Esophagus muscularis mucosa (tissue), 4 donors: ENCODE measurements at regions not wholly inside any gene's neighbourhood (a gene's known extent, or its start where the extent isn't known, plus 50 kb on each side); places are given as distances from the start of the nearest gene placed in this dataset.

Source experiments
- DNase-seq: peaks from one replicate; pipeline ENCODE4 v3.0.0-alpha.2; 2017; ENCODE audit errors: extremely low spot score
- H3K27ac ChIP-seq, 4 donors: fragments of 200-600 bp; sonication (generic); replicated peaks in 1 of 4; 1 replicate in 3 of 4; 2 replicates in 1 of 4; pipeline ENCODE4 v1.5.1; 2016 to 2019; ENCODE audit warnings: mild to moderate bottlenecking in 1 of 4
- H3K27me3 ChIP-seq, 4 donors: fragments of 200-600 bp; sonication (generic); one replicate each; pipeline versions ENCODE4 v1.5.1 to v1.6.0; 2016 to 2019
- H3K36me3 ChIP-seq, 4 donors: fragments of 200-600 bp; sonication (generic); one replicate each; pipeline ENCODE4 v1.5.1; 2016 to 2019
- H3K4me1 ChIP-seq, 4 donors: fragments of 200-600 bp; sonication (generic); one replicate each; pipeline ENCODE4 v1.5.1; 2016 to 2019
- H3K4me3 ChIP-seq, 4 donors: fragments of 200-600 bp; sonication (generic); 1 replicate in 2 of 4; 2 replicates in 2 of 4; pipeline ENCODE4 v1.5.1; 2016 to 2019; ENCODE audit warnings: mild to moderate bottlenecking in 4 of 4, moderate library complexity in 1 of 4
- H3K9me3 ChIP-seq, 4 donors: fragments of 200-600 bp; sonication (generic); 1 replicate in 3 of 4; 2 replicates in 1 of 4; pipeline ENCODE4 v1.5.1; 2016 to 2019
- CTCF ChIP-seq, 3 experiments: fragments of 200-600 bp in 2 of 3; fragments of 450-650 bp in 1 of 3; sonication (generic) in 2 of 3; IDR thresholded peaks; one replicate each; pipeline ENCODE4 v1.5.1; 2017 to 2019; ENCODE audit warnings: antibody characterized with exemption in 3 of 3, mild to moderate bottlenecking in 2 of 3, moderate library complexity in 1 of 3
- EP300 ChIP-seq: sonication (generic); formaldehyde crosslinking; IDR thresholded peaks from one replicate; pipeline ENCODE4 v1.6.1; 2017; ENCODE audit warnings: antibody characterized with exemption
- POLR2A ChIP-seq: fragments of 450-650 bp; IDR thresholded peaks from one replicate; pipeline ENCODE4 v1.6.1; 2017; ENCODE audit warnings: antibody characterized with exemption, moderate library complexity, mild to moderate bottlenecking, low read depth
- POLR2AphosphoS5 ChIP-seq, 2 donors: sonication (generic); formaldehyde crosslinking; IDR thresholded peaks; one replicate each; pipeline ENCODE4 v1.6.1; 2017; ENCODE audit warnings: antibody characterized with exemption in 2 of 2
- WGBS: methylation state at CpG from one replicate; pipeline ENCODE4 v1.1.5; 2018; 5-methylcytosine and 5-hydroxymethylcytosine counted together
- intact Hi-C: fragments of 100-400 bp; cut with DNase I; formaldehyde crosslinking; loops from one replicate; pipeline ENCODE4 v1.15.1; 2023

GRCh38 chr5:58380655-58381054 lies 79.2 kb downstream of the PLK2 start:
- Histone ChIP-seq H3K36me3 (no peaks in the 10 kb centered on the region), H3K27ac (no peak overlapping the region), H3K4me3 (no peak overlapping the region), H3K9me3 (peaks cover 0 to 10% (median 2%) of the 10 kb centered on the region in 4 donors), H3K4me1 (no peaks in the 10 kb centered on the region), H3K27me3 (no peaks in the 10 kb centered on the region)
- DNase-seq = no peak
- no peak for TF ChIP-seq EP300
- no peak for TF ChIP-seq POLR2AphosphoS5 (IDR thresholded peaks at IDR 0.05)
- no peak for TF ChIP-seq CTCF (IDR thresholded peaks at IDR 0.05)
- TF ChIP-seq POLR2A = no peak
- intact Hi-C loops = no loop called here

- TF ChIP-seq POLR2A (no peak), POLR2AphosphoS5 (IDR thresholded peaks at IDR 0.05) (no peak), EP300 (no peak), CTCF (IDR thresholded peaks at IDR 0.05) (no peak)
- intact Hi-C loops = no loop called here
- peaks cover 0 to 10% (median 2%) of the 10 kb centered on the region in 4 donors for H3K9me3 ChIP-seq
Observed at GRCh38 chr5:58378613-58379390, 81.1 kb downstream of the PLK2 start.

GRCh38 chr5:58370606-58371005 lies 89.3 kb downstream of the PLK2 start:
- TF ChIP-seq EP300 = no peak
- no peak for TF ChIP-seq CTCF (IDR thresholded peaks at IDR 0.05)
- TF ChIP-seq POLR2A = no peak
- TF ChIP-seq POLR2AphosphoS5 (IDR thresholded peaks at IDR 0.05) = no peak
- no peaks in the 10 kb centered on the region for H3K4me1 ChIP-seq
- intact Hi-C loops = no loop called here
- no peak overlapping the region for H3K4me3 ChIP-seq
- H3K9me3 ChIP-seq = no peaks in the 10 kb centered on the region
- 76% methylated on average over 5 of the region's 5 CpGs for WGBS
- H3K27me3 ChIP-seq = no peaks in the 10 kb centered on the region
- no peak for DNase-seq
- H3K27ac ChIP-seq = no peak overlapping the region
- H3K36me3 ChIP-seq = no peaks in the 10 kb centered on the region

More at GRCh38 chr5:58378613-58379390, 81.1 kb downstream of the PLK2 start:
- no peaks in the 10 kb centered on the region for H3K4me1 ChIP-seq
- WGBS = 84% methylated on average over 6 of the region's 6 CpGs
- H3K27me3 ChIP-seq = no peaks in the 10 kb centered on the region
- H3K4me3 ChIP-seq = no peak overlapping the region
- no peak for DNase-seq
- H3K27ac ChIP-seq = no peak overlapping the region
- no peaks in the 10 kb centered on the region for H3K36me3 ChIP-seq

- Histone ChIP-seq H3K4me1 (no peaks in the 10 kb centered on the region), H3K27me3 (no peaks in the 10 kb centered on the region), H3K4me3 (no peak overlapping the region), H3K27ac (no peak overlapping the region), H3K9me3 (no peaks in the 10 kb centered on the region), H3K36me3 (no peaks in the 10 kb centered on the region)
- no peak for DNase-seq
- WGBS = 86% methylated on average over 5 of the region's 5 CpGs
- TF ChIP-seq CTCF (IDR thresholded peaks at IDR 0.05) (no peak), POLR2A (no peak), POLR2AphosphoS5 (IDR thresholded peaks at IDR 0.05) (no peak), EP300 (no peak)
- intact Hi-C loops = no loop called here
Observed at GRCh38 chr5:58369513-58370190, 90.2 kb downstream of the PLK2 start.
